Panc1 (cell line): ENCODE measurements at regions not wholly inside any gene's neighbourhood (a gene's known extent, or its start where the extent isn't known, plus 50 kb on each side); places are given as distances from the start of the nearest gene placed in this dataset.

Experiments used
- POLR2AphosphoS5 ChIP-seq: IDR thresholded peaks from 2 replicates; pipeline ENCODE4 v1.6.1; 2012; ENCODE audit warnings: mild to moderate bottlenecking, low read depth, low read length, moderate library complexity
- REST ChIP-seq, 2 experiments: IDR thresholded peaks; 2 replicates each; pipeline ENCODE4 v1.6.1; 2011 to 2012; ENCODE audit warnings: low read depth in 2 of 2, control low read depth in 1 of 2, low read length in 1 of 2, mild to moderate bottlenecking in 1 of 2, moderate library complexity in 1 of 2; ENCODE audit not compliant: insufficient read depth in 1 of 2
- SIN3A ChIP-seq: IDR thresholded peaks from 2 replicates; pipeline ENCODE4 v1.6.1; 2012; ENCODE audit warnings: low read depth, mild to moderate bottlenecking, low read length, moderate library complexity, borderline replicate concordance; ENCODE audit not compliant: insufficient read depth
- TF ChIP-seq, protein P1 (sequence below): fragments of 450-650 bp; IDR thresholded peaks from 2 replicates; pipeline ENCODE4 v1.5.1; 2017; ENCODE audit warnings: mild to moderate bottlenecking

DNA sequence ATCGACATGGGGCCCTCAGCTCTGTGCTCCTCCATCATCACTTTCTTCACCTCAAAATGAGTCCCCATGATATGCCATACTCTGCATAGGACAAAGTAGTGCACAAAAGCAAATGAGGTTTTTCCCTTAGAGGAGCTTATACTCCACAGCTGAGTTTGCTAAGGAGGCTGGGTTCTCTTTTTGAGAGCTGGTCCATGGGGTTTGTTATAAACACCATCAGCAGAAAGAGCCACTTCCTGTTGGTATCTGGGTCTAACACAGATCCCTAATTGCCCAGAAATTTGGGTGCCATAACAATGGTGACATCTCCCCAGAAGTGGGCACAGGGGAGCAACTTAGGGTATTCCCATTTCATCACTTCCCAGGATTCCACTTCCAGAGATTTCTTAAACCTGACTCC, 395.7 kb downstream of the FOXO1 start:
- TF ChIP-seq, protein P1, sequence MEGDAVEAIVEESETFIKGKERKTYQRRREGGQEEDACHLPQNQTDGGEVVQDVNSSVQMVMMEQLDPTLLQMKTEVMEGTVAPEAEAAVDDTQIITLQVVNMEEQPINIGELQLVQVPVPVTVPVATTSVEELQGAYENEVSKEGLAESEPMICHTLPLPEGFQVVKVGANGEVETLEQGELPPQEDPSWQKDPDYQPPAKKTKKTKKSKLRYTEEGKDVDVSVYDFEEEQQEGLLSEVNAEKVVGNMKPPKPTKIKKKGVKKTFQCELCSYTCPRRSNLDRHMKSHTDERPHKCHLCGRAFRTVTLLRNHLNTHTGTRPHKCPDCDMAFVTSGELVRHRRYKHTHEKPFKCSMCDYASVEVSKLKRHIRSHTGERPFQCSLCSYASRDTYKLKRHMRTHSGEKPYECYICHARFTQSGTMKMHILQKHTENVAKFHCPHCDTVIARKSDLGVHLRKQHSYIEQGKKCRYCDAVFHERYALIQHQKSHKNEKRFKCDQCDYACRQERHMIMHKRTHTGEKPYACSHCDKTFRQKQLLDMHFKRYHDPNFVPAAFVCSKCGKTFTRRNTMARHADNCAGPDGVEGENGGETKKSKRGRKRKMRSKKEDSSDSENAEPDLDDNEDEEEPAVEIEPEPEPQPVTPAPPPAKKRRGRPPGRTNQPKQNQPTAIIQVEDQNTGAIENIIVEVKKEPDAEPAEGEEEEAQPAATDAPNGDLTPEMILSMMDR, result no peak
- TF ChIP-seq POLR2AphosphoS5, result no peak
- no peak for TF ChIP-seq REST (IDR thresholded peaks at IDR 0.05; ENCODE audit: insufficient read depth in 1 of 2, low read depth in 2 of 2, low read length in 1 of 2)
- TF ChIP-seq SIN3A, result no peak
